ENCODE measurements at regions not wholly inside any gene's neighbourhood (a gene's known extent, or its start where the extent isn't known, plus 50 kb on each side); places are given as distances from the start of the nearest gene placed in this dataset.

DNA sequence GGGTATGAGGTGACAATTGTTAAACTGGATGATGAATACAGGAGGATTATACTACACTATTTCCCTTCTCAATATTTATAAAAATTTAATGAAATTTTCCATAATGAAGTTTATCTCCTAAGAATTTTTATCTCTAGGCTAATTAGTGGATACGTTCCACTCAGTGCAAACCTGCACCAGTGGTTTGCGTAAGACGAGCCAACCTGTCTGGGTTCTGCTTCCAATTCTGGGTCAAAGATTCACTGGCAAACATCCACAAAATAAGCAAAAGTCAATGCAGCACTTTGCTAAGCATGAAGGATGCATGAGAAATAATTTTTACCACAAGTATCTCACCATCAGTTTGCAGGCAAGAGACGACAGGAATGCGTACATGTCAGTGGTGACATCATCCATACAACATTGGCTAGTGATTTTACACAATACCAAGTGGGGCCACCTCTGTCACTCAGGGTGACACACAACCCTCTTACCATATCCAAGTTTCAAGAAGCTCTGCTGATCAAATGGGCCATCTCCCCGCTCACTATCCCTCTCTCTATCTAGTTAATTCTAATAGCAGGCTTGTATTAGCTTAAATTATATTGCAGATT, 51.7 kb downstream of the FAM50B start:
- H3K27me3 Mint-ChIP-seq: peaks cover 9 to 33% of the 10 kb centered on the region in 2 donors
- ATAC-seq: no peak
- no peaks in the 10 kb centered on the region for H3K36me3 Mint-ChIP-seq
- no peaks in the 10 kb centered on the region for H3K9me3 Mint-ChIP-seq
- H3K4me3 Mint-ChIP-seq: no peak overlapping the region
- no peaks in the 10 kb centered on the region for H3K4me1 Mint-ChIP-seq (ENCODE audit: low read depth in 2 of 2)
- no peak for DNase-seq (ENCODE audit: low spot score)
- no peak overlapping the region for H3K27ac Mint-ChIP-seq

DNA sequence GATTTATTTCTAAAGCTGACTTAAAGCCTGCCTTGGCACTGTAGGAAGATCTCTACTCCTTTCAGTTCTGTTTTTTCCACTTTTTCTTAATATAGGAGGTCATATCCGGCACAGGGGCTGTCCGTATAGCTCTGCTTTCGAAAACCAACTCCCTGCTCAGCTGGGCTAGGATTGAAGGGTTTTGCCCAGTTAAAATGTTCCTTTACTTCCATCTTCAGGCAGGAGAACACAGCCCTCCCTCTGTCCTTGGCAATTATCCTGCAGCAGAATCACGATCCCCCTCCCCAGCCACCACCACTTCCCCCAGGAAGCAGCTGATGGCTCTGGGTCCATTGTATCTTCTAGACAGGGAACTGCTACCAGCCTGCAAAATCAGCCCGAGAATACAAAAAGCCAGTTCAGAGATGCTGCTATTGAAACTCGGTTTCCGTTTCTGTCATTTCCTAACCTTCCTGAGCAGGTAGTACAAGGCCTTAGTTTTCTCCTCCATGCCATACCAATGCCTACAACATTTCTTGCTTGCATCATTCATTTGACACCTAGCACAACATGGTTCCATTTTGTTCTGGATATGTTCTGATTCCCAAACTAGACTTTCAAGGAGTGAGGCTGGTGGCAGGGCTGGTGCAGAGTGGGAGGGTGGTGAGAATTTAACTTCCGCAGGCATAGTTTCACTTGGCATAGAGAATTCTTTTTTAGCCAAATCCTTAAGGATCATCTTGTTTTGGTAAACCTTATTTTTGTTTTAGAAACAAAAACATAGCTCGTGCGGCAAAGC, 53.9 kb downstream of the FAM50B start:
- Mint-ChIP-seq H3K27me3 (peaks cover 18 to 39% of the 10 kb centered on the region in 2 donors), H3K9me3 (no peaks in the 10 kb centered on the region), H3K27ac (no peak overlapping the region), H3K36me3 (no peaks in the 10 kb centered on the region), H3K4me3 (no peak overlapping the region), H3K4me1 (ENCODE audit: low read depth in 2 of 2) (no peaks in the 10 kb centered on the region)
- DNase-seq (ENCODE audit: low spot score) (no peak), ATAC-seq (no peak)

DNA sequence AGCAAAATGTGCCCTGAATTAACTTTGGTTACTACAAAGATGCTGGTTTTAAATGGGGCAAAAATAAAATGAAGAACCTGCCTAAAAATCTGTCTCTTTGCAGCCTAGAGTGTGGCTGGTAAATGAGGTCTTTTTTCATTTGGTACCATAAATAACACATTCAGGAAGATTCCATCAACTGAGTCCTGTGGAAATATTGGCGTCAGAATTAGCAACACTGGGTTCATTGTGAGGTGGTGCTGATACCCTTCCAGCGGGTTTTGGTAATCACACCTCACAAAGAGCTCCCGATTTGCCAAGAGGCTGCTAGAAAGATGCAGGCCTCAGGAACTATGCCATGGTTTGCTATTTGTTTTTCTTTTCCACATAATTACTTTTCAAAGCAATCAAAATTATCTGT, 55.3 kb downstream of the FAM50B start:
- no peak for ATAC-seq
- H3K9me3 Mint-ChIP-seq: no peaks in the 10 kb centered on the region
- no peaks in the 10 kb centered on the region for H3K36me3 Mint-ChIP-seq
- no peak overlapping the region for H3K27ac Mint-ChIP-seq
- H3K27me3 Mint-ChIP-seq: peaks cover 14 to 31% of the 10 kb centered on the region in 2 donors
- H3K4me1 Mint-ChIP-seq (ENCODE audit: low read depth in 2 of 2): no peaks in the 10 kb centered on the region
- no peak overlapping the region for H3K4me3 Mint-ChIP-seq
- DNase-seq (ENCODE audit: low spot score): no peak

DNA sequence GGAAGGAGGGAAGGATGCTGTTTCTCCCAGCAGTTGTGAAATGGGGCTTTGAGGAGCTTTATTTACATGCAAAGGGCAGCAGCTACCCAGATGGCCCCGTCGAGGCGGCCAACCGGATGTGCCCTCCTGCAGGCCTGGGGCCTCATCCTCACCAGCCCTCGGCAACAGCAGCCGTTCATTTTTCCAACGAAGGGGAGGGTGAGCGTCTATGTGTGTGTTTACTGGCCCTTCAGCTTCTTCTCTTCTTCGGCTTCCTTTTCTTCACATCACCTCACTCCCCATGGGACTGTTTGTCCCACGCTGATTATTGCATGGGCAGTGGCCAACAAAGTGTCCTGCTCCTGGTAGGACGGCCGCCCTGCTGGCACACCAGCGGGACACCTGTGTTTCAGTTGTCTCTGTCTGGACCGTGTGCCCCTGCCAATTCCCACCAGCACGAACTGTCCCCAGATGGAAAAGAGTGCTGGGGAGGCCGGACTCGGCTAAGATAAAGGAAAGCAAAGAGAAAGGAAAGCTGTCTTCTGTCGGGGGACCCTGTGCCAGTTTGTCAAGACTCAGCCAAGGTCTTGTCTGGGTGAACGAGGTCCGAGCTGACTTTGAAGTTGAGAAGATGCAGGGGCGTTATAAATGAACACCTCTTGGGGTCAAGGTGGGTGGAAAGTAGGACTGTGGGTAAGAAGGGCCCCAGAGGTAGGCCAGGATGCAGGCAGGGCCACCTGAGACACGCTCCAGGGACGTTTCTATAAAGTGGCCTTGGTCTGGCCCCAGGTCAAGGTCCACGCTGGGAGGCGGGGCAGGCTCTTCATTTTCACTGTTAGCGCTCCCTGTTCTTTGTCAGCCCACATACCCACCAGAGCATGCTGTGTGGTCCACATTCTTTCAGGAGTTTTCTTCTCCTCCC, 57.0 kb downstream of the FAM50B start:
- Mint-ChIP-seq H3K4me3 (no peak overlapping the region), H3K27me3 (peaks cover 17 to 32% of the 10 kb centered on the region in 2 donors), H3K36me3 (no peaks in the 10 kb centered on the region), H3K4me1 (ENCODE audit: low read depth in 2 of 2) (no peaks in the 10 kb centered on the region), H3K9me3 (no peaks in the 10 kb centered on the region), H3K27ac (no peak overlapping the region)
- DNase-seq (ENCODE audit: low spot score): no peak
- no peak for ATAC-seq

DNA sequence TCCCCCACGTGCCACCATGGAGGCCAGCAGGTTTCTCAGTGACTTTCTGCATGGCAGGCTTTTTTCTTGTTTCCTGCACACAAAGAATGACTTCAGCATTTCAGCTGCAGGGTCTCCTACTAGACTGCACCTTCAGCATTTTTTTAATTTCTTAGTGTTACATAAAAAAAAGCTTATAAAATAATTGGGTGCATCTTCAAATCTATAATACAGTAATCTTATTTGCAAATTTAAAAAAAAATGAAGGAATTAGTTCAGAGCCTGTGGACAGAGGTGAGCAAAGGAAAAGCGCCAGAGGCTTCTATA, 57.6 kb downstream of the FAM50B start:
- H3K9me3 Mint-ChIP-seq: no peaks in the 10 kb centered on the region
- ATAC-seq (no peak), DNase-seq (ENCODE audit: low spot score) (no peak)
- H3K4me3 Mint-ChIP-seq: no peak overlapping the region
- H3K4me1 Mint-ChIP-seq (ENCODE audit: low read depth in 2 of 2): no peaks in the 10 kb centered on the region
- no peaks in the 10 kb centered on the region for H3K36me3 Mint-ChIP-seq
- H3K27ac Mint-ChIP-seq: no peak overlapping the region
- H3K27me3 Mint-ChIP-seq: peaks cover 19 to 32% of the 10 kb centered on the region in 2 donors

DNA sequence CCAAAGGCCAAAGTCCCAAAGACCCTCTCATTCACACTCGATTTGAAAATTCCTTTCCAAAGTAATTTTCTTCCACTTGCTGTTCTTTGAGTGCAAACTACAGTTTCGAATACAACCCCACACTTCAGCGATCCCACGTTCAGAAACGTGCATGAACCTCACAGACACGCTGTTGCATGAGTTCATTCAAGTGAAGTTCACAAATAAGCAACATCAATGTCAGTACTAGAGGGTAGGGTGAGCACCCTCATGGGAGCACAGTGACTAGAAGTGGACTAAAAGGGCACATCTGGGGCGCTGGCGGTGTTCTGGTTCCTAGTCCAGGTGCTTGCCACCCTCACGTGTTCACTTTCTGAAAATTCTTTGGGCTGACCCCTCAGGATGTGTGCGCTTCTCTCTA, 59.0 kb downstream of the FAM50B start:
- no peak for DNase-seq (ENCODE audit: low spot score)

DNA sequence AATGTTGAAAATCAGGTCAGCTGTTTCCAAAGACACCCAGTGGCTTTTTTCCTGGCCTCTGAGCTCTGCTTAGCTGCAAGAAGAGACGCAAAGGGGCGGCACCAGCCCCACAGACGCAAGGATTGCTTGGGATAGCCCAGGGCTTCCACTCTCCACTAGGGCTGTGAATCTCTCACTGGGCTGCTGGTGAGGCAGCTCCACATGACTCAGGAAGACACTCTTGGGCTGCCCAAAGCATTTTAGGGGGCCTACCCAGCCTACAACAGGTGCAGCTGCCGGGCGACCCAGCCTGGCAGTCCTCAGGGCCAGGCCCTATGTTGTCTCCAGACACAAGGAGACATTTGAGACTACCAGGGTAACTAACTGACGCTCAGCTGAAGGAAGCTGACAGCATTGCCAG, 59.8 kb downstream of the FAM50B start:
- H3K36me3 Mint-ChIP-seq: no peaks in the 10 kb centered on the region
- DNase-seq (ENCODE audit: low spot score) (no peak), ATAC-seq (peak in 1 of 2 donors; percentile 20)
- peaks cover 30 to 50% of the 10 kb centered on the region in 2 donors for H3K27me3 Mint-ChIP-seq
- no peaks in the 10 kb centered on the region for H3K9me3 Mint-ChIP-seq
- H3K4me1 Mint-ChIP-seq (ENCODE audit: low read depth in 2 of 2): no peaks in the 10 kb centered on the region
- H3K4me3 Mint-ChIP-seq: no peak overlapping the region
- H3K27ac Mint-ChIP-seq: no peak overlapping the region

More for the DNA sequence above, 59.0 kb downstream of the FAM50B start:
- Mint-ChIP-seq H3K9me3 (no peaks in the 10 kb centered on the region), H3K27ac (no peak overlapping the region), H3K4me1 (ENCODE audit: low read depth in 2 of 2) (no peaks in the 10 kb centered on the region), H3K4me3 (no peak overlapping the region), H3K36me3 (no peaks in the 10 kb centered on the region), H3K27me3 (peaks cover 28 to 46% of the 10 kb centered on the region in 2 donors)
- ATAC-seq: no peak

DNA sequence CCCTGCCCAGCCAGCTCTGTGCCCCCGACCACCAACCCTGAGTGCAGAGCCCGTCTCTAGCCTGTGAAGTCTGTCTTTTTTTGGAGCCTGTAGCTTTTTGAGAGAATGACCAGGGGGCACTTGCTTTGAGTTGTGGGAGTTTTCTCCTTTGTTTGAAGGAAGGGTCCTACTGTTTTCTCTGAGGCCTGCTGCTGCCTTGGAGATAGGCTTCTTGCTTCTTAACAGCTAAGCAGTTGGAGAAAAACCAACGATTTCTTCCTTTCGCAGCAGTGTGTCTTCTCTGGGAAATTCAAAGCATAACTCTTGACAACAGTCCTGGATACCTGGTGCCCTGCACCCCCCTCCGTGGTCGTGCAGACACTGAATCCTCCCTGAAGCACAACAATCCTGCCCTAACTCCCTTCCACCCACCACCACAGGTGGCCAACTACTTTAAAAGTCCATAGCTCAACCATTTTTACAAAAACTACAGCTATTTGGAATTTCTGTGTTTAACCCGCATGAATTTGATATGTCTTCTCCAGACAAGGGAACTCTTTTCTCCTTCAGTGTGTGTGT, 61.0 kb downstream of the FAM50B start:
- no peak overlapping the region for H3K27ac Mint-ChIP-seq
- no peaks in the 10 kb centered on the region for H3K9me3 Mint-ChIP-seq
- peaks cover 32 to 49% of the 10 kb centered on the region in 2 donors for H3K27me3 Mint-ChIP-seq
- peaks cover 0 to 1% of the 10 kb centered on the region in 2 donors for H3K4me1 Mint-ChIP-seq (ENCODE audit: low read depth in 2 of 2)
- DNase-seq (ENCODE audit: low spot score) (no peak), ATAC-seq (no peak)
- H3K4me3 Mint-ChIP-seq: no peak overlapping the region
- no peaks in the 10 kb centered on the region for H3K36me3 Mint-ChIP-seq

DNA sequence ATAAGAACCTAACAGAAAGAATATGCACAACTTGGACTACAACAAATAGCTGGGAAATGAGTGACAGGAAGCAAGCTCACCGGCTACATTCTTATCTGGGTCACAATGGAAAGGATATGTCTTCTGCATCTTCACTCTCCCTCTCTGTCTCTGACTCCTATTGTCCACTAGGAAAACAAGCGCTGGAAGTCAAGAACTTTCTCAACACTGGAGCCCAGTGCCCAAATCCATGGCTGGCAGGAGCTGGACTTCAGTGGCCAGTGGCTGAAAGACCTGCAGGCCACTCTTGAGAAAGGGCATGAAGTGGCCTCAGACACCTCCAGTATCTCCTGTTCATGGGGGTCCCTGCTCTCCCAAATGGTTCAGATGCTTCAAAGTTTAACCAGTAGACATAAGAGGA, 62.0 kb downstream of the FAM50B start:
- no peaks in the 10 kb centered on the region for H3K9me3 Mint-ChIP-seq
- no peak for ATAC-seq
- no peak overlapping the region for H3K27ac Mint-ChIP-seq
- H3K4me1 Mint-ChIP-seq (ENCODE audit: low read depth in 2 of 2): peaks cover 0 to 6% of the 10 kb centered on the region in 2 donors
- no peak for DNase-seq (ENCODE audit: low spot score)
- no peak overlapping the region for H3K4me3 Mint-ChIP-seq
- H3K27me3 Mint-ChIP-seq: peaks cover 26 to 47% of the 10 kb centered on the region in 2 donors
- no peaks in the 10 kb centered on the region for H3K36me3 Mint-ChIP-seq

DNA sequence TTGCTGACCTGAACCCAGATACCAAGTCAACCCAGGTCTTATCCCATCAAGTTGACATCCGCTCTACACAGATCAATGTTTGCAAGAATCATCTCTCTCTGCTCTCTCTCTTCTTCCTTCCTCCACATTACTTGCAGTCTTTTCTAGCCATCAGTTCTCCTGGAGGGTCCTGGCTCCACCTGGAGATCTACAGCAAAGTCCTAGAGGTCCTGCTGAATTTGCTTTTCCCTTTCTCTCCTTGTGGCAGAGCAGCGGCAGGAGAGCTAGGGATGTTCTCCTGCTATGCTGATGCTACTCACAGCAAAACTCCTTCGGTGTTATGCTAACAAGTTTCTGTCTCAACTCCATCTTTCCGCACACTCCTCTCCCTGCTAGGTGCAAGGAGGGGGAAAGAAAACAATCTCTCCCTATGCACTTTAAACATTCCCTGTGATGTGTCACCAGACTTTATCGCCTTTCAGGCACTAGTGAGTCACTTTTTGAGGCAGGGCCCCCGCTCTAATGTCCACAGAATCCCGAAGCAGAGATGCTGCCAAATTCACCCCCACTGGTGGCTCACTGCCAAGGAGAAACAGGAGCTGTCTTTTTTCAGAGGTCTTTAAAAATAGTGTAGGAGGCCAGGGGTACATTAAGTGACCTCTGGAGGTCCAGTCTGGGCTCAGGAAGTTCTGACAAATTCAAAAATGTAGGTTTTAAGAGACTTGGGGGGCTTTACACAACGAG, 62.6 kb downstream of the FAM50B start:
- no peak for DNase-seq (ENCODE audit: low spot score)
- peaks cover 25 to 44% of the 10 kb centered on the region in 2 donors for H3K27me3 Mint-ChIP-seq
- H3K9me3 Mint-ChIP-seq: no peaks in the 10 kb centered on the region
- H3K4me3 Mint-ChIP-seq: no peak overlapping the region
- ATAC-seq: no peak
- H3K36me3 Mint-ChIP-seq: no peaks in the 10 kb centered on the region
- H3K27ac Mint-ChIP-seq: no peak overlapping the region
- peaks cover 0 to 6% of the 10 kb centered on the region in 2 donors for H3K4me1 Mint-ChIP-seq (ENCODE audit: low read depth in 2 of 2)

DNA sequence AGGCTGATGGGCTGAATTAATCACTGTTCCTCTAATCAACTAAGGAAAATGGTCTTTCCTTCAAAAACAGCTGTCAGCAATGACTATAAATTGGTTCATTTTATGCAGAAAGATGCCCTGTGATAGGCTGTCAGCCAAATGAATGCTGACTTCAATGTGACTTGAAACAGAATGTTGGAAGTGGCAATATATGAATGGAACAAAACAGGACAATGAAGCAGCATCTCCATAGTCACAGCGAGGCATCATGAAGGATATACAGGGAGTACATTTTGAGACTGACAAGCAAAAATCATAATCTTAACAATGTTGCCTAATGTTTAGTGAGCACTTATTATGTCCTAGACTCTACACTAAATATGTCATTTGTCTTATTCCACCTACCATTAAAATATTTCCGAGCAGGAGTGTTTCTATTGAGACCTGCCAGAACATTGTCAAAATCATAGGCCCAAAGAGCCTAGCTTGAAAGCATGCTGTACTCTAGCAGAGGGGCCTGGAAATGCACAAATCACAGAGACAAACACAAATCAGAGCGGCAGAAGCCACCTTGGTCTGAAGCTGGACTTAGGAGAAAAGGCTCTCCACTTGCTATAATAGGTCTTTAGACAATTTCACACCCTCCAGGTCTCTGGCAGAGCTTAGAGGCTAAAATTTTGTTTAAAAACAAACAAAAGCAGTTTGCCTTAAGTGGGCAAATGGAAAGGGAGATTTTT, 63.3 kb downstream of the FAM50B start:
- DNase-seq (ENCODE audit: low spot score) (no peak), ATAC-seq (no peak)
- peaks cover 0 to 6% of the 10 kb centered on the region in 2 donors for H3K4me1 Mint-ChIP-seq (ENCODE audit: low read depth in 2 of 2)
- peaks cover 22 to 42% of the 10 kb centered on the region in 2 donors for H3K27me3 Mint-ChIP-seq
- H3K36me3 Mint-ChIP-seq: no peaks in the 10 kb centered on the region
- H3K4me3 Mint-ChIP-seq: no peak overlapping the region
- H3K9me3 Mint-ChIP-seq: no peaks in the 10 kb centered on the region
- H3K27ac Mint-ChIP-seq: no peak overlapping the region

DNA sequence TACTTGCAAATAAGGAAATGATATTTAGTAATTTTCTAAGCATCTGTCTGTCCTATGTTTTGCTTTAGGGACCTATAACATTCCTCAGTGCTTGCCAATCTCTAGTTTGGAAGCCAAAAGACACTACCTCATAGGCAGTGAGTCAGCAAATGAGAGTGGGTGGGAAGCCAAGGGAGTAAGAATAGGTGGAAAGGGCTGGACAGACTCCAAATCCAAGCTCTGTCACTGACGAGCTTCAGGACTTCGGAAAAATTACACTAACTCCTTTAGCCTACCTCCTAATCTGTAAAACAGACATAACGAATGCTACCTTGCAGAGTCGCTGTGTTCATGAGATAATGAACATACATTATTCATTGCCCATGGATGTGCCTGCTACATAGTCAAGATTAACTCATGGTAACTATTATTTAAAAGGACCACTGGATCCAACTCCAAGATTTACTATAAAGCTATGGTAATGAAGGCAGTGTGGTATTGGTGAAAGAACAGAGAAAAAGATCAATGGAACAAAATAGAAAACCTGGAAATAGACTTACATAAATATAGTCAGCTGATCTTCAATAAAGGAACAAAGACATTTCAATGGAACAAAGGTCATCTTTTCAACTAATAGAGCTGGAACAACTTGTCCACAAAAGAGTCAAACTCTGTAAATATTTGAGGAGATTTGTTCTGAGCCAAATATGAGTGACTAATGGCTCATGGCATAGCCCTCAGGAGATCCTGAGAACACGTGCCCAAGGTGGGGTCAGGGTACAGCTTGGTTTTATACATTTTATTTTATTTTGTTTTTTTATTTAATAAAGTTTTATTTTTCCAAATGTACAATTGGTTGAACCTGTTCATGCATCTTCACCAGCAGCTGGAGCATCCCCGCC, 64.1 kb downstream of the FAM50B start:
- ATAC-seq: no peak
- Mint-ChIP-seq H3K27ac (no peak overlapping the region), H3K27me3 (peaks cover 19 to 40% of the 10 kb centered on the region in 2 donors), H3K4me1 (ENCODE audit: low read depth in 2 of 2) (peaks cover 0 to 6% of the 10 kb centered on the region in 2 donors), H3K9me3 (no peaks in the 10 kb centered on the region), H3K36me3 (no peaks in the 10 kb centered on the region), H3K4me3 (no peak overlapping the region)
- DNase-seq (ENCODE audit: low spot score): no peak

Data from natural killer cell treated with Interleukin-12 subunit alpha and Interleukin-12 subunit beta and Interleukin-15 and Interleukin-18, amount 100 ng/mL, for 72 hours (primary cell).